Gastroesophageal sphincter (tissue), 3 donors: ENCODE measurements at regions not wholly inside any gene's neighbourhood (a gene's known extent, or its start where the extent isn't known, plus 50 kb on each side); places are given as distances from the start of the nearest gene placed in this dataset.

Experiments used
- CTCF ChIP-seq, 4 experiments: fragments of 200-600 bp in 2 of 4; fragments of 450-650 bp in 2 of 4; sonication (generic) in 1 of 4; IDR thresholded peaks; one replicate each; pipeline ENCODE4 v1.5.1; 2017 to 2019; ENCODE audit warnings: antibody characterized with exemption in 4 of 4, mild to moderate bottlenecking in 2 of 4, moderate library complexity in 2 of 4
- EP300 ChIP-seq: sonication (generic); formaldehyde crosslinking; IDR thresholded peaks from one replicate; pipeline ENCODE4 v1.6.1; 2017; ENCODE audit warnings: antibody characterized with exemption, mild to moderate bottlenecking
- POLR2A ChIP-seq, 2 donors: fragments of 450-650 bp; IDR thresholded peaks; one replicate each; pipeline ENCODE4 v1.6.1; 2017; ENCODE audit warnings: antibody characterized with exemption in 2 of 2, mild to moderate bottlenecking in 2 of 2, moderate library complexity in 1 of 2
- POLR2AphosphoS5 ChIP-seq: sonication (generic); formaldehyde crosslinking; IDR thresholded peaks from one replicate; pipeline ENCODE4 v1.6.1; 2017; ENCODE audit warnings: antibody characterized with exemption

- TF ChIP-seq CTCF (IDR thresholded peaks at IDR 0.05) (no peak), POLR2A (IDR thresholded peaks at IDR 0.05) (no peak), EP300 (no peak), POLR2AphosphoS5 (no peak)
Observed at GRCh38 chr15:39132070-39132469, 448.8 kb upstream of the THBS1 start.
